ENCODE measurements at regions not wholly inside any gene's neighbourhood (a gene's known extent, or its start where the extent isn't known, plus 50 kb on each side); places are given as distances from the start of the nearest gene placed in this dataset.

- Histone ChIP-seq H3K4me2 (no peak overlapping the region), H3K4me1 (replicated peaks; ENCODE audit: insufficient read depth) (peaks cover 19% of the 10 kb centered on the region), H3K27ac (no peak overlapping the region), H3K9me3 (ENCODE audit: insufficient read depth, low read depth) (no peaks in the 10 kb centered on the region), H2AFZ (no peak overlapping the region), H3K27me3 (ENCODE audit: insufficient read depth, low read depth) (no peaks in the 10 kb centered on the region), H3K36me3 (ENCODE audit: low read depth) (no peaks in the 10 kb centered on the region), H3F3A (ENCODE audit: insufficient read depth, low read depth) (peaks cover 11% of the 10 kb centered on the region), H4K20me1 (ENCODE audit: insufficient read depth) (no peaks in the 10 kb centered on the region), H3K4me3 (no peak overlapping the region), H3K79me2 (ENCODE audit: low read depth) (no peaks in the 10 kb centered on the region), H3K9me2 (ENCODE audit: insufficient read depth) (no peaks in the 10 kb centered on the region)
- ChIA-PET CTCF (no interaction called here), POLR2A (ENCODE audit: unreplicated experiment) (no interaction called here)
- intact Hi-C loops (cut with micrococcal nuclease; ENCODE audit: unreplicated experiment), result no loop called here
- TF ChIP-seq EZH2 (IDR thresholded peaks at IDR 0.05; ENCODE audit: low read depth) (no peak), CTCF (conservative IDR thresholded peaks at IDR 0.05) (no peak)
- BruUV-seq (replicated peaks), result no TSS peak
- DNase-seq, result no peak
These were observed 124.4 kb upstream of the TRIB2 start for GRCh38 chr2:12592296-12592695.

GRCh38 chr2:12594590-12594989 lies 122.1 kb upstream of the TRIB2 start:
- H3K4me3 ChIP-seq, result no peak overlapping the region
- no peaks in the 10 kb centered on the region for H3K36me3 ChIP-seq (ENCODE audit: low read depth)
- H2AFZ ChIP-seq, result no peak overlapping the region
- intact Hi-C loops (cut with micrococcal nuclease; ENCODE audit: unreplicated experiment), result no loop called here
- ChIA-PET POLR2A (ENCODE audit: unreplicated experiment) (no interaction called here), CTCF (no interaction called here)
- no peak for DNase-seq
- H3K9me3 ChIP-seq (ENCODE audit: insufficient read depth, low read depth), result no peaks in the 10 kb centered on the region
- no peaks in the 10 kb centered on the region for H3K27me3 ChIP-seq (ENCODE audit: insufficient read depth, low read depth)
- H3K9me2 ChIP-seq (ENCODE audit: insufficient read depth), result no peaks in the 10 kb centered on the region
- no peaks in the 10 kb centered on the region for H3K79me2 ChIP-seq (ENCODE audit: low read depth)
- no peak overlapping the region for H3K27ac ChIP-seq
- no peaks in the 10 kb centered on the region for H4K20me1 ChIP-seq (ENCODE audit: insufficient read depth)
- no peak overlapping the region for H3K4me2 ChIP-seq
- no peaks in the 10 kb centered on the region for H3K4me1 ChIP-seq (replicated peaks; ENCODE audit: insufficient read depth)
- TF ChIP-seq EZH2 (IDR thresholded peaks at IDR 0.05; ENCODE audit: low read depth), result no peak
- TF ChIP-seq CTCF (conservative IDR thresholded peaks at IDR 0.05), result no peak
- H3F3A ChIP-seq (ENCODE audit: insufficient read depth, low read depth), result no peaks in the 10 kb centered on the region
- BruUV-seq (replicated peaks), result no TSS peak

- no peaks in the 10 kb centered on the region for H3K79me2 ChIP-seq (ENCODE audit: low read depth)
- no peaks in the 10 kb centered on the region for H3K36me3 ChIP-seq (ENCODE audit: low read depth)
- TF ChIP-seq CTCF (conservative IDR thresholded peaks at IDR 0.05) (no peak), EZH2 (IDR thresholded peaks at IDR 0.05; ENCODE audit: low read depth) (no peak)
- intact Hi-C loops (cut with micrococcal nuclease; ENCODE audit: unreplicated experiment), result no loop called here
- ChIA-PET POLR2A (ENCODE audit: unreplicated experiment) (no interaction called here), CTCF (no interaction called here)
- H3F3A ChIP-seq (ENCODE audit: insufficient read depth, low read depth), result no peaks in the 10 kb centered on the region
- no peak overlapping the region for H3K27ac ChIP-seq
- no TSS peak for BruUV-seq (replicated peaks)
- H3K4me2 ChIP-seq, result no peak overlapping the region
- no peak overlapping the region for H3K4me3 ChIP-seq
- H4K20me1 ChIP-seq (ENCODE audit: insufficient read depth), result no peaks in the 10 kb centered on the region
- H3K27me3 ChIP-seq (ENCODE audit: insufficient read depth, low read depth), result no peaks in the 10 kb centered on the region
- H3K9me3 ChIP-seq (ENCODE audit: insufficient read depth, low read depth), result no peaks in the 10 kb centered on the region
- H3K4me1 ChIP-seq (replicated peaks; ENCODE audit: insufficient read depth), result no peaks in the 10 kb centered on the region
- H2AFZ ChIP-seq, result no peak overlapping the region
- DNase-seq, result no peak
- H3K9me2 ChIP-seq (ENCODE audit: insufficient read depth), result no peaks in the 10 kb centered on the region; the same call in 1 of the 2 replicates
These were observed 120.0 kb upstream of the TRIB2 start for GRCh38 chr2:12596771-12597170.
